ENCODE measurements at regions not wholly inside any gene's neighbourhood (a gene's known extent, or its start where the extent isn't known, plus 50 kb on each side); places are given as distances from the start of the nearest gene placed in this dataset.

DNA sequence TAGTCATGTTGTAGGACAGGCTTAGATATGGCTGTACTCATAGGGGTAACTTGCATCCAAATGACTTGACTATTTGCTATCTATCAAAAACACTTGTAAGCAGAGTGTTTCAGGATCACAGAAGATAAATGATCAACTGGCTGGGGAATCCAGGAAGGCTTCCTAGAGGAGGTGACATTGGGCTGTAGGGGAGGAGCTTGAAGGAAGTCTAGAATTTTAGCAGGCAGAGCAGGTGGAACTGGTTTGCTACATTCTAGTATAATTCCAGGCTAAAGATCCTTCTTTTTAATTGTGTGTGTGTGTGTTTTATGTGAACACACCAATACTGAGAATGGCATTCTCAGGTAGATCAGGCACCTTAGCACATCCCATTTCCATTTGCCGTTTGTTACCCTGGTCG lies 380.3 kb downstream of the MCTP2 start:
- ATAC-seq (no peak), DNase-seq (ENCODE audit: low spot score) (no peak)
- Histone ChIP-seq H3F3A (replicated peaks; ENCODE audit: low read depth) (no peaks in the 10 kb centered on the region), H3K27me3 (ENCODE audit: insufficient read depth) (no peaks in the 10 kb centered on the region), H3K9me2 (ENCODE audit: insufficient read depth) (0 out of 2 replicates have a peak, but pooled peaks cover 4% of the 10 kb centered on the region), H3K4me3 (no peak overlapping the region), H3K36me3 (ENCODE audit: insufficient read depth) (no peaks in the 10 kb centered on the region), H4K20me1 (replicated peaks; ENCODE audit: insufficient read depth) (no peaks in the 10 kb centered on the region), H3K27ac (ENCODE audit: low read depth) (no peak overlapping the region), H3K4me2 (no peak overlapping the region), H3K79me2 (replicated peaks; ENCODE audit: insufficient read depth) (no peaks in the 10 kb centered on the region), H2AFZ (no peak overlapping the region), H3K4me1 (ENCODE audit: insufficient read depth) (no peaks in the 10 kb centered on the region)
- Mint-ChIP-seq H3K4me3 (no peak overlapping the region), H3K9me3 (no peaks in the 10 kb centered on the region), H3K27me3 (ENCODE audit: insufficient read depth, low read depth, poor library complexity) (no peaks in the 10 kb centered on the region), H3K36me3 (ENCODE audit: low read depth) (no peaks in the 10 kb centered on the region), H3K27ac (no peak overlapping the region), H3K4me1 (peaks cover 3% of the 10 kb centered on the region; the same call in 2 of the 3 replicates)
- TF ChIP-seq, protein P1, sequence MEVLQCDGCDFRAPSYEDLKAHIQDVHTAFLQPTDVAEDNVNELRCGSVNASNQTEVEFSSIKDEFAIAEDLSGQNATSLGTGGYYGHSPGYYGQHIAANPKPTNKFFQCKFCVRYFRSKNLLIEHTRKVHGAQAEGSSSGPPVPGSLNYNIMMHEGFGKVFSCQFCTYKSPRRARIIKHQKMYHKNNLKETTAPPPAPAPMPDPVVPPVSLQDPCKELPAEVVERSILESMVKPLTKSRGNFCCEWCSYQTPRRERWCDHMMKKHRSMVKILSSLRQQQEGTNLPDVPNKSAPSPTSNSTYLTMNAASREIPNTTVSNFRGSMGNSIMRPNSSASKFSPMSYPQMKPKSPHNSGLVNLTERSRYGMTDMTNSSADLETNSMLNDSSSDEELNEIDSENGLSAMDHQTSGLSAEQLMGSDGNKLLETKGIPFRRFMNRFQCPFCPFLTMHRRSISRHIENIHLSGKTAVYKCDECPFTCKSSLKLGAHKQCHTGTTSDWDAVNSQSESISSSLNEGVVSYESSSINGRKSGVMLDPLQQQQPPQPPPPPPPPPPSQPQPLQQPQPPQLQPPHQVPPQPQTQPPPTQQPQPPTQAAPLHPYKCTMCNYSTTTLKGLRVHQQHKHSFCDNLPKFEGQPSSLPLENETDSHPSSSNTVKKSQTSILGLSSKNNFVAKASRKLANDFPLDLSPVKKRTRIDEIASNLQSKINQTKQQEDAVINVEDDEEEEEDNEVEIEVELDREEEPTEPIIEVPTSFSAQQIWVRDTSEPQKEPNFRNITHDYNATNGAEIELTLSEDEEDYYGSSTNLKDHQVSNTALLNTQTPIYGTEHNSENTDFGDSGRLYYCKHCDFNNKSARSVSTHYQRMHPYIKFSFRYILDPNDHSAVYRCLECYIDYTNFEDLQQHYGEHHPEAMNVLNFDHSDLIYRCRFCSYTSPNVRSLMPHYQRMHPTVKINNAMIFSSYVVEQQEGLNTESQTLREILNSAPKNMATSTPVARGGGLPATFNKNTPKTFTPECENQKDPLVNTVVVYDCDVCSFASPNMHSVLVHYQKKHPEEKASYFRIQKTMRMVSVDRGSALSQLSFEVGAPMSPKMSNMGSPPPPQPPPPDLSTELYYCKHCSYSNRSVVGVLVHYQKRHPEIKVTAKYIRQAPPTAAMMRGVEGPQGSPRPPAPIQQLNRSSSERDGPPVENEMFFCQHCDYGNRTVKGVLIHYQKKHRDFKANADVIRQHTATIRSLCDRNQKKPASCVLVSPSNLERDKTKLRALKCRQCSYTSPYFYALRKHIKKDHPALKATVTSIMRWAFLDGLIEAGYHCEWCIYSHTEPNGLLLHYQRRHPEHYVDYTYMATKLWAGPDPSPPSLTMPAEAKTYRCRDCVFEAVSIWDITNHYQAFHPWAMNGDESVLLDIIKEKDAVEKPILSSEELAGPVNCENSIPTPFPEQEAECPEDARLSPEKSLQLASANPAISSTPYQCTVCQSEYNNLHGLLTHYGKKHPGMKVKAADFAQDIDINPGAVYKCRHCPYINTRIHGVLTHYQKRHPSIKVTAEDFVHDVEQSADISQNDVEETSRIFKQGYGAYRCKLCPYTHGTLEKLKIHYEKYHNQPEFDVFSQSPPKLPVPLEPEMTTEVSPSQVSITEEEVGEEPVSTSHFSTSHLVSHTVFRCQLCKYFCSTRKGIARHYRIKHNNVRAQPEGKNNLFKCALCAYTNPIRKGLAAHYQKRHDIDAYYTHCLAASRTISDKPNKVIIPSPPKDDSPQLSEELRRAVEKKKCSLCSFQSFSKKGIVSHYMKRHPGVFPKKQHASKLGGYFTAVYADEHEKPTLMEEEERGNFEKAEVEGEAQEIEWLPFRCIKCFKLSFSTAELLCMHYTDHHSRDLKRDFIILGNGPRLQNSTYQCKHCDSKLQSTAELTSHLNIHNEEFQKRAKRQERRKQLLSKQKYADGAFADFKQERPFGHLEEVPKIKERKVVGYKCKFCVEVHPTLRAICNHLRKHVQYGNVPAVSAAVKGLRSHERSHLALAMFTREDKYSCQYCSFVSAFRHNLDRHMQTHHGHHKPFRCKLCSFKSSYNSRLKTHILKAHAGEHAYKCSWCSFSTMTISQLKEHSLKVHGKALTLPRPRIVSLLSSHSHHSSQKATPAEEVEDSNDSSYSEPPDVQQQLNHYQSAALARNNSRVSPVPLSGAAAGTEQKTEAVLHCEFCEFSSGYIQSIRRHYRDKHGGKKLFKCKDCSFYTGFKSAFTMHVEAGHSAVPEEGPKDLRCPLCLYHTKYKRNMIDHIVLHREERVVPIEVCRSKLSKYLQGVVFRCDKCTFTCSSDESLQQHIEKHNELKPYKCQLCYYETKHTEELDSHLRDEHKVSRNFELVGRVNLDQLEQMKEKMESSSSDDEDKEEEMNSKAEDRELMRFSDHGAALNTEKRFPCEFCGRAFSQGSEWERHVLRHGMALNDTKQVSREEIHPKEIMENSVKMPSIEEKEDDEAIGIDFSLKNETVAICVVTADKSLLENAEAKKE (CRISPR knock-in tag; IDR thresholded peaks at IDR 0.05) = no peak
- TF ChIP-seq, protein P2, sequence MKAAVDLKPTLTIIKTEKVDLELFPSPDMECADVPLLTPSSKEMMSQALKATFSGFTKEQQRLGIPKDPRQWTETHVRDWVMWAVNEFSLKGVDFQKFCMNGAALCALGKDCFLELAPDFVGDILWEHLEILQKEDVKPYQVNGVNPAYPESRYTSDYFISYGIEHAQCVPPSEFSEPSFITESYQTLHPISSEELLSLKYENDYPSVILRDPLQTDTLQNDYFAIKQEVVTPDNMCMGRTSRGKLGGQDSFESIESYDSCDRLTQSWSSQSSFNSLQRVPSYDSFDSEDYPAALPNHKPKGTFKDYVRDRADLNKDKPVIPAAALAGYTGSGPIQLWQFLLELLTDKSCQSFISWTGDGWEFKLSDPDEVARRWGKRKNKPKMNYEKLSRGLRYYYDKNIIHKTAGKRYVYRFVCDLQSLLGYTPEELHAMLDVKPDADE (IDR thresholded peaks at IDR 0.05) = no peak
- TF ChIP-seq STAT1 (IDR thresholded peaks at IDR 0.05; ENCODE audit: unreplicated experiment) = no peak
- TF ChIP-seq, protein P3, sequence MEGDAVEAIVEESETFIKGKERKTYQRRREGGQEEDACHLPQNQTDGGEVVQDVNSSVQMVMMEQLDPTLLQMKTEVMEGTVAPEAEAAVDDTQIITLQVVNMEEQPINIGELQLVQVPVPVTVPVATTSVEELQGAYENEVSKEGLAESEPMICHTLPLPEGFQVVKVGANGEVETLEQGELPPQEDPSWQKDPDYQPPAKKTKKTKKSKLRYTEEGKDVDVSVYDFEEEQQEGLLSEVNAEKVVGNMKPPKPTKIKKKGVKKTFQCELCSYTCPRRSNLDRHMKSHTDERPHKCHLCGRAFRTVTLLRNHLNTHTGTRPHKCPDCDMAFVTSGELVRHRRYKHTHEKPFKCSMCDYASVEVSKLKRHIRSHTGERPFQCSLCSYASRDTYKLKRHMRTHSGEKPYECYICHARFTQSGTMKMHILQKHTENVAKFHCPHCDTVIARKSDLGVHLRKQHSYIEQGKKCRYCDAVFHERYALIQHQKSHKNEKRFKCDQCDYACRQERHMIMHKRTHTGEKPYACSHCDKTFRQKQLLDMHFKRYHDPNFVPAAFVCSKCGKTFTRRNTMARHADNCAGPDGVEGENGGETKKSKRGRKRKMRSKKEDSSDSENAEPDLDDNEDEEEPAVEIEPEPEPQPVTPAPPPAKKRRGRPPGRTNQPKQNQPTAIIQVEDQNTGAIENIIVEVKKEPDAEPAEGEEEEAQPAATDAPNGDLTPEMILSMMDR (conservative IDR thresholded peaks at IDR 0.05; ENCODE audit: low read depth in 2 of 2) = no peak
- TF ChIP-seq, protein P4, sequence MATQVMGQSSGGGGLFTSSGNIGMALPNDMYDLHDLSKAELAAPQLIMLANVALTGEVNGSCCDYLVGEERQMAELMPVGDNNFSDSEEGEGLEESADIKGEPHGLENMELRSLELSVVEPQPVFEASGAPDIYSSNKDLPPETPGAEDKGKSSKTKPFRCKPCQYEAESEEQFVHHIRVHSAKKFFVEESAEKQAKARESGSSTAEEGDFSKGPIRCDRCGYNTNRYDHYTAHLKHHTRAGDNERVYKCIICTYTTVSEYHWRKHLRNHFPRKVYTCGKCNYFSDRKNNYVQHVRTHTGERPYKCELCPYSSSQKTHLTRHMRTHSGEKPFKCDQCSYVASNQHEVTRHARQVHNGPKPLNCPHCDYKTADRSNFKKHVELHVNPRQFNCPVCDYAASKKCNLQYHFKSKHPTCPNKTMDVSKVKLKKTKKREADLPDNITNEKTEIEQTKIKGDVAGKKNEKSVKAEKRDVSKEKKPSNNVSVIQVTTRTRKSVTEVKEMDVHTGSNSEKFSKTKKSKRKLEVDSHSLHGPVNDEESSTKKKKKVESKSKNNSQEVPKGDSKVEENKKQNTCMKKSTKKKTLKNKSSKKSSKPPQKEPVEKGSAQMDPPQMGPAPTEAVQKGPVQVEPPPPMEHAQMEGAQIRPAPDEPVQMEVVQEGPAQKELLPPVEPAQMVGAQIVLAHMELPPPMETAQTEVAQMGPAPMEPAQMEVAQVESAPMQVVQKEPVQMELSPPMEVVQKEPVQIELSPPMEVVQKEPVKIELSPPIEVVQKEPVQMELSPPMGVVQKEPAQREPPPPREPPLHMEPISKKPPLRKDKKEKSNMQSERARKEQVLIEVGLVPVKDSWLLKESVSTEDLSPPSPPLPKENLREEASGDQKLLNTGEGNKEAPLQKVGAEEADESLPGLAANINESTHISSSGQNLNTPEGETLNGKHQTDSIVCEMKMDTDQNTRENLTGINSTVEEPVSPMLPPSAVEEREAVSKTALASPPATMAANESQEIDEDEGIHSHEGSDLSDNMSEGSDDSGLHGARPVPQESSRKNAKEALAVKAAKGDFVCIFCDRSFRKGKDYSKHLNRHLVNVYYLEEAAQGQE (IDR thresholded peaks at IDR 0.05; ENCODE audit: unreplicated experiment) = no peak
- no peak for TF ChIP-seq NANOG (IDR thresholded peaks at IDR 0.05; ENCODE audit: borderline replicate concordance)
- TF ChIP-seq ZNF114 (CRISPR knock-in tag; IDR thresholded peaks at IDR 0.05) = no peak
- no peak for TF ChIP-seq JUNB (IDR thresholded peaks at IDR 0.05; ENCODE audit: unreplicated experiment)
- no peak for TF ChIP-seq POLR2AphosphoS5 (IDR thresholded peaks at IDR 0.05; ENCODE audit: low read depth)
- no peak for TF ChIP-seq ZNF331 (CRISPR knock-in tag; IDR thresholded peaks at IDR 0.05; ENCODE audit: low read depth)
- TF ChIP-seq EZH2 (IDR thresholded peaks at IDR 0.05; ENCODE audit: low read depth, unreplicated experiment) = no peak
- TF ChIP-seq CREB1 (CRISPR knock-in tag; IDR thresholded peaks at IDR 0.05; ENCODE audit: low read depth) = no peak
- no peak for TF ChIP-seq EZH2phosphoT487 (IDR thresholded peaks at IDR 0.05; ENCODE audit: unreplicated experiment)
